GM10847 (cell line): ENCODE measurements at regions not wholly inside any gene's neighbourhood (a gene's known extent, or its start where the extent isn't known, plus 50 kb on each side); places are given as distances from the start of the nearest gene placed in this dataset.

Experiments used
- POLR2A ChIP-seq: IDR thresholded peaks from 2 replicates; pipeline ENCODE4 v1.6.1; 2011; ENCODE audit not compliant: insufficient read length; ENCODE audit errors: extremely low read depth

- TF ChIP-seq POLR2A: no peak
Observed at GRCh38 chr15:70582143-70582945, 181.0 kb downstream of the UACA start.

DNA sequence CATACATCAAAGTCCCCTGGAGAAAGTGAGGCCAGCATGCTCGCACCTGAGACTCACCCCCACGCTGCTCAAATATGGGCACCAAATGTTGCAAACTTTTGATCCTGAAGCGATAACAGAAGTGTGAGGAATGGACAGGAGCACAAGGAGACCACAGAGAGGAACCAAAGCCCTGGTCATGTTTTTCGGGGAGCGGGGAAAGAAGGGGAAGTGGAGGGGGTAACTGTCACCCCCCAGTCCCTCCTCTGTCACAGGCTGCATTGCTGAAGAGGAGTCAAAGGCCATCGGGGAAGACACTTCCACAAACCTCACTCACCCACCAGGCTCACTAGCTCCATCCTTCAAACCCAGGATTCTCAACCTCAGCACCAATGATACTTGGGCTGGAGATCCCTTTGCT is 182.4 kb downstream of the UACA start:
- no peak for TF ChIP-seq POLR2A

DNA sequence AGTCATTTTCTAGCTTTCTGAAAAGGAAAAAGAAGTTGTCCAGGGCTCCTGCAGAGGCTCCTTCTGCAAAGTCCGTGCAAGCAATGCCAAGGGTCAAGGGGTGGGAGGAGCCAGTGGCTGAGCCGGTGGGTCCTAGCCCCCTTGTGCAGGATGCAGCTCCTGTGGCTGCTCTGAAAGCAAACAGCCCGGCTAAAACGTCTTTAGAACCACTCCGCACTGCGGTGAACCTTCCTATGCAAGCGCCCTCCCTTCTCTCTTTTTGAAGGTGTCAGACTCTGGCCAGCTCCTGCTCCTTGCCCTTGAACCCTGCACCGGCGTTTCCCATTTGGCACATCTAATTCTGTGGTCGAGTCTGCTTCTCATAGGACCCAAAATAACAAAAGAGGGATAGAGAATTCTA is 183.1 kb downstream of the UACA start:
- no peak for TF ChIP-seq POLR2A

GRCh38 chr15:70579766-70580165 is 183.6 kb downstream of the UACA start:
- TF ChIP-seq POLR2A: no peak

GRCh38 chr15:70578196-70578595 is 185.2 kb downstream of the UACA start:
- TF ChIP-seq POLR2A: no peak

GRCh38 chr15:70576696-70577095 is 186.7 kb downstream of the UACA start:
- no peak for TF ChIP-seq POLR2A

DNA sequence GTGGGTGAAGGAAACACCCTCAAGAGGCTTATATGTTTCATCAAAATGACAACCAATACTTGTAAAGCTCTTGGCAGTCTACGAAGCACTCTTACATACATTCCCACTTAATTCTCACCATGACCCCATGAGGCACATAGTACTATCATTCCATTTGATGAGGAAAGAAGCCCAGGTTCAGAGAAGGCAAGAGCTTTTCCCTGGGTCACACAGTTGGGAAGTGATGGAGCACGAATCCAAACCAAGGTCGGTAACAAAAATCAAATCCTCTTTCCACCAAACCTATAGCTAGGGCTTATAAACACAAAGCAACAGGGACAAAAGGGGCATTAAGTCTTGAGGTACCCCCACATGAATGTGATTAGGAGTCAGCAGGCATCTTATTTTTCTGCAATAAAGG is 187.1 kb downstream of the UACA start:
- TF ChIP-seq POLR2A: no peak

DNA sequence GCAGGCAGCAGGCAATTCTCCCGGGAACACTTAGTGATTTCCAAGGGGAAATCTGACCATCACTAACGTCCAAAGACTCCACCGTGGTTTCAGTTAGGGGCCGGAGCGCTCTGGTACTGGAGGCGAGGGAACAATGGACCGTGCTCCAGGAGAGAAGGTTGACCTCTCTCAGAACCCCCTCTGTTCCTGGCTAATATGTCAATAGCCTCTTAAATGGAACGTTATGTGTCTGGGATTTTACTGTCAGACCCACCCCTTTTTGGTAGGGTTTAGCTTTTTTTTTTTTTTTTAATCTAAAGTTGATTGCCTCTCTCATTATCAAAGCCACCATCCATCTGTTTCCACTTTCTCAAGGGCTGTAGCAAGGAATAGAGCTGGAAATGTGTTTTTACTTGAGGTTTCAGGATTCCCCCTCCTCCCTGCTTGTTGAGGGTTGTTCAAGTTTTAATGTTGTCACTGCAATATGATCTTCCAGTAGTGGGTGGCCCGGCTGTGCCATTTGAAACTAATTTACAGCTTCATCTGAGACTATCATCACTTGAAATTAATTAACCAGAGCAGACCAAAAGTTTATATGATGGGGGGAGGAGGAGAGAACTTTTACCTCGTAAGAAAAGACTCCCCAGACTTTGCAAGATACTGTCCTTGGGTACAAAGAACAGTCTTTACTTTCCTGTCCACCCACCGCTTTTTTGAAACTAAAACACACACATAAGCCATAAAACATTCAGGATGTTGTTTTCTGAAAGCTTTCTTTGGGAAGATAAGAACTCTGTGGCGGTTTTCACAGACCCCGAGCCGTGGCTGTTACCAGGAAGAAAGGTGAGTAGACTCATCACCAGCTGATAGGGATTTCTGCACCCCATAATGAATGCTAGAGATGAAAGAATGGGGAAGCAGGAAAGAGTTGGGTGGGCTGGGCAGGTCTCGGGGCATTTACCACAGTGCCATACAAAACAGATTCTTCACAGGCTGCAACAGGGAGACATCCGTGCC is 187.8 kb downstream of the UACA start:
- no peak for TF ChIP-seq POLR2A

DNA sequence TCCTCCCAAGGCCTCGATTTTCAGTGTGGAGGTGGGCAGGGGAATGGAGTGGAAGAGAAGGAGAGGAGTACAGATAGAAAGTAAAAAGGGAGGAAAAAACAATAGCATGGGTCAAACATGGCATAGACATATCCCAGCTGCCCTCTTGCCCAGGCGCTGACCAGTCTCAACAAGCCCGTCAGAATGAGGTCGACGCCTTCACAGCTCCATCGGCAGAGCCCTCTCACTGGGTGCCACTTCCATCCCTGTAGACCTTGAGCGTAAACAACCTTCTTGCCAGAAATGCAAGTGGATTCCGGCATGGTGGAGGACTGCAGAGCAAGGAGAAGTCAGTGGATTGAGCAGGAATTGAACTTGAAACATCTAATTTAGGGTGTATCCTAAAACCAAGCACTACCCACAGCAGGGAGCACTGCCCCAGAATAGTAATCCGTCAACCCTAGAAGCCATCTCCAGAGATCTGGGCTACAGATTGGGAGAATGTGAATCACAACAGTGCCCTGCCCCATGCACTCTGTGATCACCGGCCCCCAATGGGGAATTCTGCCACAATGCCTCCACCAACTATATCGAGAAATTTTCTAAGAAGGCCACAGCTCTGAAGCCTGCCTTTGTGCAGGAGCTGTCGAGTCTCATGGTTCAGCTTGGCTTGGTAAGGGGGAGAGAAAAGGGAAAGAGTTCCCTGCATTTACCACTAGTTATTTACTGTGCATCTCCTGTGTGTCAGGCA is 190.1 kb downstream of the UACA start:
- no peak for TF ChIP-seq POLR2A

- no peak for TF ChIP-seq POLR2A
Observed at GRCh38 chr15:70569714-70570231, 193.6 kb downstream of the UACA start.

DNA sequence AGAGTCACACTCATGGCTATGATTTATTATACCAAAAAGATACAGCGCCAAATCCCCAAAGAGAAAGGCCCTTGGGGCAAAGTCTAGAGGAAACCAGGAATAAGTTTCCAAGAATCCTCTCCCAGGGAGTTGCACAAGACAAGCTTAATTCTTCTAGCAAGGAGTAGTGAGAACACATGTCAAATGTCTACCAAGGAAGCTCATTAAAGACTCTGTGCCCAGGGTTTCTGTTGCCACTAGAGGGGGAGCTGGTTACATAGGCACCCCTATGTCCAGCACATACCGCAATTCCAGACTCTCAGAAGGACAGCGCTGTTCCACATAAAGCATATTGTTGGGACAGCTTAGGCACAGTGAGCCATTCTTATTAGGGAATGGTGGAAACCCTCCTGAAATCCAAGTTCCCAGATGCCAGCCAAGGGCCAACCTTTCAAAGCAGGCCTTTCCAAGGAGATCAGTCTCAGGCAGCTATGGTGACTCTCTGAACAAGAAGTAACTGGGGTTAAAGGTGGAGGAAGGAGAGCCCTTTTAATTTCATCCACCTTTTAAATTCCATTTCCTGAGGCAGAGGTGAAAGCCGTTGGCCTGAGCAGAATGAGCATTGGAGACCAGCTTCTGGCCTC is 194.2 kb downstream of the UACA start:
- no peak for TF ChIP-seq POLR2A

DNA sequence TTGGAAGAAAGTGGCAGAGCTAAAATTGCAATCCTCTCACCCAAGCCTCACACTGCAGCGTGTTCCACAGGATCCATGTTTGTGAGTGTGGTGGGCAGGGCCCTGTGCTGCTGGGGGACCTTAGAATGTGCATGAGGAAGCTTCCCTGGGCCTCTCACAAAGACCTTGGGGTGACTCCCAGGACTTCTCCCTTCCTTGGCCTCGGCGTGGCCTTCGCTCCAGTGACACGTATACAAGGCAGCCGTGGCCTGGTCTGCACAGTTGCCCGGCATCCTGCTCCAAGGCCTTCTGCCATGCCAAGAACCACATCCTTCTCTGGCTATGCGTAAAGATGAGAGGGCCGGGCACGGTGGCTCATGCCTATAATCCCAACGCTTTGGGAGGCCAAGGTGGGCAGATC is 196.4 kb downstream of the UACA start:
- TF ChIP-seq POLR2A: no peak

DNA sequence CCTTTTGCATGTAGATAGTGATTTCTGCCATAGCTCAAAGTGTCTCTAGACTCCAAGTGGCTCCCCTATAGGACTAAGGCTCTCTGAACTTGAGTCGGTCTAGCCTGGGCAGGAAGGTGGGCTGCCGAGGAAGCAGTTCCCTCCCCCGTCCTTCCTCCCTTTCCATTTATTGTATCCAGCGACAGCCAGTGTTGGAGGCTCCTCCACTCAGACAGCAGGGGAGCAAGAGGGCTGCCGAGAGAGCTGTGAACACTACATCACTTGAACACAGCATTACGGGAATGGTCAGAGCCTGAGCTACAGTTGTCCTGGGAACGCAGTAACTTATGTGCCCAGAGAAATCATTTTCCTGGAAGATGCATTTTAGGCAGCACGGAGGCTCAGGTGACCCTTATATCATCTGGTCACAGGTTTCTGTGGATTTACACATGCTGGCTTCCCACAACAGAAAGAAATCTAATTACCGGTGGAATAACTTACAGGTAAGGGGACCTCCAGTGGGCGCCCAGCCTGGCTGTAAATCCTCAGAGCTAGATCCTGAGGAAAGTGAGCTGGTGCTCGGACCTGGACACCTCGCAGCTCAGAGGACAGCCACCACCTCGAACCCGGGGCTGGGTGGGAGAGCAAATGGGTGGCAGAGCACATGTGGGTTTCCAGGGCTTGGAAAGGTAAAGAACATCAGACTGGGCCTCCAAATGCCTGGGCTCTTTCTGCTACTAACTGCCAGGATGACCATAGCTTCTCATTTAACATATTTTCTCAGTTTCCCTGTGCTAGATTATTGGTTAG is 197.1 kb downstream of the UACA start:
- TF ChIP-seq POLR2A: no peak

DNA sequence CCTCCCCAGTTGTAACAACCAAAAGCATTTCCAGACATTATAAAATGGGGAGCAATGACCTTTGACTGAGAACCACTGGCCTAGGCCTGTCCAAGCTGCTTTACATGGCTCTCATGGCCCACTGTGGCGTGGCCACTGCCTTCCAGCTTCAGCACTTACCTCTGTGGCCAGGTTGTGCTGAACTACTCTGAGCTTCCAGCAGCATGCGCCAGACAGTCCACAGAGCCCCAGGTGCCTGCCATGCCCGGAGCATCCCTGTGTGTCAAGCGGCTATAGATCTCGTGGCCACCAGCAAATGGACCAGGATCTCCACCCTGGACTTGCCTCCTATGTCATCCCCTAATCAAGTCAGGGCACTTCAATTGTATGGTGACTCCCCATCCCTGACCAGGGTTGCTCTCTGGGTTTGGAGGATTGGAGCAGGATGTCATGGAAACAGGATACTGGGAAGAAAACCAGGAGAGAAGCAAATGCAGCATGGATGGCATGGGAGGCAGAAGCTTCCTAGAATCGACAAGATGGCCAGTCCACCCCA is 199.7 kb downstream of the UACA start:
- TF ChIP-seq POLR2A: no peak
